ENCODE measurements at regions not wholly inside any gene's neighbourhood (a gene's known extent, or its start where the extent isn't known, plus 50 kb on each side); places are given as distances from the start of the nearest gene placed in this dataset.

GRCh38 chr13:20350382-20350763 is 118.3 kb upstream of the GJB6 start:
- H3K27me3 ChIP-seq (ENCODE audit: control insufficient read depth in 2 of 2, insufficient read depth in 2 of 2, low read length in 2 of 2) = no peaks in the 10 kb centered on the region
- peaks cover 0 to 8% (median 1%) of the 10 kb centered on the region in 3 donors for H3K27me3 Mint-ChIP-seq (ENCODE audit: low read depth in 3 of 3)
- H3K4me1 Mint-ChIP-seq = peaks cover 62% of the 10 kb centered on the region
- peak overlapping the region in 1 of 2 donors; percentile 30 for H3K4me3 Mint-ChIP-seq
- H3K9me3 Mint-ChIP-seq = no peaks in the 10 kb centered on the region
- DNase-seq = no peak
- peak overlapping the region; percentile 4 for H3K4me2 ChIP-seq (replicated peaks; ENCODE audit: extremely low read depth, low read length, poor library complexity, severe bottlenecking)
- peak overlapping the region; percentile 44 for H2AFZ ChIP-seq (ENCODE audit: insufficient read depth, low read depth, low read length, poor library complexity, severe bottlenecking)
- peaks cover 53 to 59% of the 10 kb centered on the region in 2 donors for H3K4me1 ChIP-seq (ENCODE audit: control insufficient read depth in 1 of 2, insufficient read depth in 2 of 2, low read length in 2 of 2)
- no peak overlapping the region for H3K9ac ChIP-seq (ENCODE audit: insufficient read depth, low read length, poor library complexity, severe bottlenecking)
- 94% methylated on average over 3 of the region's 3 CpGs for WGBS (ENCODE audit: insufficient coverage)
- no peak for TF ChIP-seq CTCF (IDR thresholded peaks at IDR 0.05)
- H3K27ac ChIP-seq (ENCODE audit: low read depth in 1 of 2, low read length in 2 of 2) = no peak overlapping the region
- H3K9me3 ChIP-seq (replicated peaks in 1 of 2; ENCODE audit: control insufficient read depth in 1 of 2, insufficient read depth in 1 of 2, low read length in 2 of 2) = no peaks in the 10 kb centered on the region
- H3K4me3 ChIP-seq (replicated peaks in 1 of 3; ENCODE audit: low read depth in 2 of 3, low read length in 3 of 3) = no peak overlapping the region
- intact Hi-C loops (cut with micrococcal nuclease) = loop anchor here (10.0 kb wide), 1 partner anchor 156 kb away; the partner anchor contains the start of gene GJB2 (in 2 of the 2)
- H3K36me3 Mint-ChIP-seq = no peaks in the 10 kb centered on the region
- H3K79me2 ChIP-seq (ENCODE audit: insufficient read depth, low read length) = no peaks in the 10 kb centered on the region
- H3K36me3 ChIP-seq (replicated peaks in 1 of 2; ENCODE audit: control insufficient read depth in 1 of 2, insufficient read depth in 2 of 2, low read length in 2 of 2) = no peaks in the 10 kb centered on the region
- no peaks in the 10 kb centered on the region for H4K20me1 ChIP-seq (ENCODE audit: insufficient read depth, low read length)
- H3K27ac Mint-ChIP-seq = no peak overlapping the region

- Histone ChIP-seq H3K79me2 (ENCODE audit: insufficient read depth, low read length) (no peaks in the 10 kb centered on the region), H3K4me2 (replicated peaks; ENCODE audit: extremely low read depth, low read length, poor library complexity, severe bottlenecking) (peak overlapping the region; percentile 4), H3K27me3 (ENCODE audit: control insufficient read depth in 2 of 2, insufficient read depth in 2 of 2, low read length in 2 of 2) (no peaks in the 10 kb centered on the region), H3K4me1 (ENCODE audit: control insufficient read depth in 1 of 2, insufficient read depth in 2 of 2, low read length in 2 of 2) (peaks cover 55 to 60% of the 10 kb centered on the region in 2 donors), H2AFZ (ENCODE audit: insufficient read depth, low read depth, low read length, poor library complexity, severe bottlenecking) (peak overlapping the region; percentile 44), H3K27ac (ENCODE audit: low read depth in 1 of 2, low read length in 2 of 2) (no peak overlapping the region), H3K36me3 (replicated peaks in 1 of 2; ENCODE audit: control insufficient read depth in 1 of 2, insufficient read depth in 2 of 2, low read length in 2 of 2) (no peaks in the 10 kb centered on the region), H3K4me3 (replicated peaks in 1 of 3; ENCODE audit: low read depth in 2 of 3, low read length in 3 of 3) (no peak overlapping the region), H3K9me3 (replicated peaks in 1 of 2; ENCODE audit: control insufficient read depth in 1 of 2, insufficient read depth in 1 of 2, low read length in 2 of 2) (no peaks in the 10 kb centered on the region), H3K9ac (ENCODE audit: insufficient read depth, low read length, poor library complexity, severe bottlenecking) (no peak overlapping the region), H4K20me1 (ENCODE audit: insufficient read depth, low read length) (no peaks in the 10 kb centered on the region)
- peaks cover 58% of the 10 kb centered on the region for H3K4me1 Mint-ChIP-seq
- DNase-seq = no peak
- no peak for TF ChIP-seq CTCF (IDR thresholded peaks at IDR 0.05)
- H3K9me3 Mint-ChIP-seq = no peaks in the 10 kb centered on the region
- peak overlapping the region in 1 of 2 donors; percentile 39 for H3K4me3 Mint-ChIP-seq
- intact Hi-C loops (cut with micrococcal nuclease) = loop anchor here (10.0 kb wide), 1 partner anchor 155 kb away; the partner anchor contains the start of gene GJB2 (in 2 of the 2)
- H3K27me3 Mint-ChIP-seq (ENCODE audit: low read depth in 3 of 3) = peaks cover 0 to 10% (median 1%) of the 10 kb centered on the region in 3 donors
- H3K27ac Mint-ChIP-seq = peak overlapping the region in 5 of 7 donors; percentile 58 to 84 (median 69)
- no peaks in the 10 kb centered on the region for H3K36me3 Mint-ChIP-seq
- 55% methylated on average over 10 of the region's 17 CpGs for WGBS (ENCODE audit: insufficient coverage)
These were observed 117.7 kb upstream of the GJB6 start for GRCh38 chr13:20349564-20350381.

Data from CD14-positive monocyte (primary cell).